ENCODE measurements at regions not wholly inside any gene's neighbourhood (a gene's known extent, or its start where the extent isn't known, plus 50 kb on each side); places are given as distances from the start of the nearest gene placed in this dataset.

DNA sequence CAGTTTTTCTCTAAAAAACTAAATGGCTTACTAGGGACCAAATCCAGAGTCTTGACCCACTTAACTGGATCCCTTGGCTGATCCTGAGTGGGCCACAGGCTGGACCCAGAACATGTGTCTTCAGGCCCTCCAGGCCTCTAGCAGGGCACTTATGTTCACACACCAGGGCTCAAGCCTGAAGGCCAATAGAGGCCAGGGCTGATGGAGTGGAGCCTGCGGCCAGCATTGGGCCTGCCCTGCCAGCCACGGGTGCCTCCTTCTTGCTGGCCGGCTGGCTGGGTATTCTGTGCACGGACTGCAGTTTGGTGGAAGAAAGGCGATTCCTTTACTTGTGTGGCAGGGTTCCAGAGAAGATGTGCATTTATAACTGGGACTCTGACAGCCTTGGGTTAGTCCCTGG, 103.0 kb upstream of the ZNF32 start:
- Histone ChIP-seq H3K27me3 (no peaks in the 10 kb centered on the region), H3K4me3 (no peak overlapping the region), H3K36me3 (no peaks in the 10 kb centered on the region), H3K9me3 (no peaks in the 10 kb centered on the region), H3K27ac (no peak overlapping the region), H3K4me1 (no peaks in the 10 kb centered on the region)
- WGBS, 2 donors = 86 to 87% methylated on average over 1 to 5 of the region's 5 CpGs
- no peak for DNase-seq (ENCODE audit: low spot score in 2 of 2)
- TF ChIP-seq POLR2A (IDR thresholded peaks at IDR 0.05) (no peak), EP300 (IDR thresholded peaks at IDR 0.05) (no peak), CTCF (IDR thresholded peaks at IDR 0.05) (no peak)

GRCh38 chr10:43749940-43750552, 101.4 kb upstream of the ZNF32 start:
- TF ChIP-seq POLR2A (IDR thresholded peaks at IDR 0.05) (no peak), CTCF (IDR thresholded peaks at IDR 0.05) (no peak), EP300 (IDR thresholded peaks at IDR 0.05) (no peak)
- no peak for DNase-seq (ENCODE audit: low spot score in 2 of 2)
- Histone ChIP-seq H3K27me3 (no peaks in the 10 kb centered on the region), H3K36me3 (no peaks in the 10 kb centered on the region), H3K9me3 (no peaks in the 10 kb centered on the region), H3K4me1 (no peaks in the 10 kb centered on the region), H3K27ac (no peak overlapping the region), H3K4me3 (no peak overlapping the region)
- 83 to 88% methylated on average over 4 of the region's 4 CpGs for WGBS, 2 donors

DNA sequence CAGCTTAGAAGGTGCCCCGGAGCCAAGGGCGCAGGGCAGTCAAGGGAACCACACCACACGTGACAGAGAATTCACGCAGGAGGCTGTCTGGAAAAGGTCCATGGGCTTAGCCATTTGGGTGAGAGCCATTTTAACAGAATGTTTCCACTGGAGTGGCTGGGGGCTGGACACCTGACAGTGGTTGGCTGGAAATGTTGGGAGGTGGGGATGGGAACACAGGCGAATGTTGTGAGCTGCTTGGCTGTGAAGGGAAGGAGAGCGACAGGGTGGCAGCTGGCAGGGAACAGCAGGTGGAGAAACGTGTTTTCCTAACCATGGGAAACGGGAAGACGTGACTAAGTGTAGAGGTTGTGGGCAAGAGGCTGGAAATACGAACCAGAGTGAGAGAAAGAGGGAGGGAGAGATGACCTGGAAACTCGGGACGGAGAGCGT, 100.5 kb upstream of the ZNF32 start:
- Histone ChIP-seq H3K27ac (no peak overlapping the region), H3K36me3 (no peaks in the 10 kb centered on the region), H3K4me1 (no peaks in the 10 kb centered on the region), H3K27me3 (no peaks in the 10 kb centered on the region), H3K4me3 (no peak overlapping the region), H3K9me3 (no peaks in the 10 kb centered on the region)
- DNase-seq (ENCODE audit: low spot score in 2 of 2) = no peak
- 81 to 85% methylated on average over 13 of the region's 13 CpGs for WGBS, 2 donors
- TF ChIP-seq EP300 (IDR thresholded peaks at IDR 0.05) (no peak), CTCF (IDR thresholded peaks at IDR 0.05) (no peak), POLR2A (IDR thresholded peaks at IDR 0.05) (no peak)

DNA sequence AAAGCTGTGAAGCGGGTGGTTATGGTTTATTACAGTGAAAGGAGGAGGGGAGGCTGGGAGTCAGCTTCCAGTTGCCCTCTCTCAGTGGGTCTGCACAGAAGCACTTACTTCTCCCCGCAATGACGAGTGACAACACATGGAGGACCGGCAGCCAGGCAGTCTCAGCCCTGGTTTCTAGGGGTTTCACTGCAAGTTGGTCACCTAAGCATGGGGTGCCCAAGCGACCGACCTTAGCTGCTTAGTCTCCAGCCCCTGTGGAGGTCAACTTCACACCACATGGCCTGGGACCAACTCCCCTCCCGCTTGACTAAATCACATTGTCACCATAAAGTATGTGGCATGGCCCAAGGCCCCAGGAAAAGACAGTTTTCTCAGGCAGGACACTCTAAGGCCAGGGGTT, 99.9 kb upstream of the ZNF32 start:
- WGBS, 2 donors = 89 to 96% methylated on average over 6 to 7 of the region's 7 CpGs
- H3K27ac ChIP-seq = no peak overlapping the region
- H3K4me3 ChIP-seq = no peak overlapping the region
- no peak for DNase-seq (ENCODE audit: low spot score in 2 of 2)
- H3K36me3 ChIP-seq = no peaks in the 10 kb centered on the region
- no peaks in the 10 kb centered on the region for H3K9me3 ChIP-seq
- no peaks in the 10 kb centered on the region for H3K4me1 ChIP-seq
- H3K27me3 ChIP-seq = no peaks in the 10 kb centered on the region
- TF ChIP-seq POLR2A (IDR thresholded peaks at IDR 0.05) (no peak), CTCF (IDR thresholded peaks at IDR 0.05) (no peak), EP300 (IDR thresholded peaks at IDR 0.05) (no peak)

GRCh38 chr10:43746906-43747305, 98.2 kb upstream of the ZNF32 start:
- no peak for TF ChIP-seq CTCF (IDR thresholded peaks at IDR 0.05)
- no peak for TF ChIP-seq POLR2A (IDR thresholded peaks at IDR 0.05)
- TF ChIP-seq EP300 (IDR thresholded peaks at IDR 0.05) = no peak
- H3K4me3 ChIP-seq = no peak overlapping the region
- no peaks in the 10 kb centered on the region for H3K27me3 ChIP-seq
- no peaks in the 10 kb centered on the region for H3K9me3 ChIP-seq
- H3K27ac ChIP-seq = no peak overlapping the region
- WGBS, 2 donors = 45 to 67% methylated on average over 1 of the region's 1 CpG
- H3K4me1 ChIP-seq = no peaks in the 10 kb centered on the region
- no peak for DNase-seq (ENCODE audit: low spot score in 2 of 2)
- no peaks in the 10 kb centered on the region for H3K36me3 ChIP-seq

Measured in tibial nerve (tissue), 4 donors.